ENCODE measurements at regions not wholly inside any gene's neighbourhood (a gene's known extent, or its start where the extent isn't known, plus 50 kb on each side); places are given as distances from the start of the nearest gene placed in this dataset.

- Histone ChIP-seq H3K79me1 (ENCODE audit: low read depth, low read length) (no peaks in the 10 kb centered on the region), H2BK20ac (ENCODE audit: low read length) (no peak overlapping the region), H3K9ac (replicated peaks in 1 of 4; ENCODE audit: extremely low read depth in 1 of 4, low read depth in 3 of 4, low read length in 3 of 4) (no peak overlapping the region), H3K4ac (replicated peaks; ENCODE audit: insufficient read length, low read depth, low read length) (no peak overlapping the region), H3K56ac (replicated peaks; ENCODE audit: insufficient read length, low read depth, low read length) (no peak overlapping the region), H4K8ac (ENCODE audit: extremely low read depth, insufficient read depth, low read length) (no peak overlapping the region), H3K23me2 (ENCODE audit: low read depth, low read length) (no peaks in the 10 kb centered on the region), H3K14ac (ENCODE audit: insufficient read length) (no peak overlapping the region), H4K91ac (replicated peaks; ENCODE audit: insufficient read length, low read length) (no peak overlapping the region), H2BK120ac (replicated peaks; ENCODE audit: low read depth, low read length) (no peak overlapping the region), H3K4me1 (replicated peaks in 1 of 4; ENCODE audit: control insufficient read depth in 3 of 4, insufficient read depth in 4 of 4, low read length in 3 of 4) (no peaks in the 10 kb centered on the region), H3K9me3 (ENCODE audit: insufficient read depth in 2 of 2, low read depth in 1 of 2, low read length in 1 of 2) (no peaks in the 10 kb centered on the region), H3K23ac (ENCODE audit: insufficient read length) (no peak overlapping the region), H3K27me3 (replicated peaks in 1 of 4; ENCODE audit: control insufficient read depth in 3 of 4, extremely low read depth in 1 of 4, insufficient read depth in 3 of 4, low read length in 3 of 4) (no peaks in the 10 kb centered on the region), H2AFZ (ENCODE audit: low read length) (no peak overlapping the region), H3K79me2 (ENCODE audit: control insufficient read depth in 1 of 2, insufficient read depth in 2 of 2, low read length in 2 of 2) (no peaks in the 10 kb centered on the region), H2BK12ac (ENCODE audit: low read depth, low read length) (no peak overlapping the region), H2AK5ac (ENCODE audit: low read depth, low read length) (no peak overlapping the region), H4K20me1 (replicated peaks in 1 of 2; ENCODE audit: control insufficient read depth in 1 of 2, insufficient read depth in 2 of 2, low read length in 2 of 2) (no peaks in the 10 kb centered on the region), H3K27ac (ENCODE audit: low read depth, low read length) (no peak overlapping the region), H3K4me2 (ENCODE audit: insufficient read depth in 1 of 2, low read depth in 2 of 2, low read length in 2 of 2) (no peak overlapping the region), H3K36me3 (ENCODE audit: control insufficient read depth in 2 of 4, insufficient read depth in 4 of 4, low read length in 3 of 4) (no peaks in the 10 kb centered on the region), H3K18ac (ENCODE audit: extremely low read depth, low read length) (no peak overlapping the region), H3K4me3 (ENCODE audit: extremely low read depth in 1 of 4, insufficient read depth in 2 of 4, low read depth in 3 of 4, low read length in 4 of 4) (no peak overlapping the region), H2BK15ac (ENCODE audit: low read length) (no peak overlapping the region), H4K5ac (ENCODE audit: insufficient read length, low read depth, low read length) (no peak overlapping the region), H2BK5ac (ENCODE audit: low read depth, low read length) (no peak overlapping the region)
- TF ChIP-seq ATF3 (IDR thresholded peaks at IDR 0.05; ENCODE audit: insufficient read depth, low read depth, low read length) (no peak), BACH1 (IDR thresholded peaks at IDR 0.05; ENCODE audit: low read length) (no peak), YY1 (IDR thresholded peaks at IDR 0.05; ENCODE audit: low read depth, low read length) (no peak), GTF2F1 (IDR thresholded peaks at IDR 0.05; ENCODE audit: borderline replicate concordance, low read depth, low read length) (no peak), ZNF274 (IDR thresholded peaks at IDR 0.05; ENCODE audit: borderline replicate concordance, extremely low read depth, low read length) (no peak), SP4 (IDR thresholded peaks at IDR 0.05; ENCODE audit: low read length) (no peak), EZH2 (IDR thresholded peaks at IDR 0.05; ENCODE audit: low read depth, low read length, severe bottlenecking) (no peak), EP300 (IDR thresholded peaks at IDR 0.05; ENCODE audit: borderline replicate concordance in 1 of 2, low read depth in 2 of 2, low read length in 2 of 2) (no peak), KDM5A (IDR thresholded peaks at IDR 0.05; ENCODE audit: low read length) (no peak), NRF1 (IDR thresholded peaks at IDR 0.05; ENCODE audit: low read depth, low read length) (no peak)
- ChIA-PET POLR2A (ENCODE audit: partially characterized antibody) (no interaction called here), CTCF (ENCODE audit: partially characterized antibody) (no interaction called here)
- DNase-seq (ENCODE audit: low read depth in 1 of 2, low spot score in 2 of 2) (no peak), FAIRE-seq (no peak)
- 97% methylated on average over 1 of the region's 1 CpG; no CpG with 5 or more reads in 1 of the 2 experiments for WGBS, 2 experiments (ENCODE audit: extremely low coverage in 1 of 2, insufficient coverage in 1 of 2, insufficient read length in 1 of 2, insufficient replicate concordance in 2 of 2, low coverage in 1 of 2, low lambda C conversion rate in 2 of 2, missing lambda C conversion rate in 1 of 2)
These were observed 332.2 kb upstream of the MTPN start for GRCh38 chr7:136309407-136309806.
